Astrocyte of the cerebellum (primary cell): ENCODE measurements at regions not wholly inside any gene's neighbourhood (a gene's known extent, or its start where the extent isn't known, plus 50 kb on each side); places are given as distances from the start of the nearest gene placed in this dataset.
A peak's percentile ranks its signal among the peaks of the same experiment; 100 is the strongest.

ENCODE experiments used
- DNase-seq: peaks from one replicate; pipeline ENCODE4 v3.0.0-alpha.2; 2011; ENCODE audit warnings: low read depth
- H3K4me3 ChIP-seq: 2 replicates; pipeline ENCODE4 v1.5.1; 2011; ENCODE audit warnings: mild to moderate bottlenecking, low read depth, low read length, moderate library complexity
- in situ Hi-C: cut with HindIII; loops from 2 replicates; pipeline ENCODE4 v1.10.0; 2017; ENCODE audit warnings: low sequenced_read_pairs
- TF ChIP-seq, protein P1 (sequence below): IDR thresholded peaks from 2 replicates; pipeline ENCODE4 v1.5.1; 2012; ENCODE audit warnings: low read length, low read depth, moderate library complexity, mild to moderate bottlenecking; ENCODE audit errors: missing control alignments

DNA sequence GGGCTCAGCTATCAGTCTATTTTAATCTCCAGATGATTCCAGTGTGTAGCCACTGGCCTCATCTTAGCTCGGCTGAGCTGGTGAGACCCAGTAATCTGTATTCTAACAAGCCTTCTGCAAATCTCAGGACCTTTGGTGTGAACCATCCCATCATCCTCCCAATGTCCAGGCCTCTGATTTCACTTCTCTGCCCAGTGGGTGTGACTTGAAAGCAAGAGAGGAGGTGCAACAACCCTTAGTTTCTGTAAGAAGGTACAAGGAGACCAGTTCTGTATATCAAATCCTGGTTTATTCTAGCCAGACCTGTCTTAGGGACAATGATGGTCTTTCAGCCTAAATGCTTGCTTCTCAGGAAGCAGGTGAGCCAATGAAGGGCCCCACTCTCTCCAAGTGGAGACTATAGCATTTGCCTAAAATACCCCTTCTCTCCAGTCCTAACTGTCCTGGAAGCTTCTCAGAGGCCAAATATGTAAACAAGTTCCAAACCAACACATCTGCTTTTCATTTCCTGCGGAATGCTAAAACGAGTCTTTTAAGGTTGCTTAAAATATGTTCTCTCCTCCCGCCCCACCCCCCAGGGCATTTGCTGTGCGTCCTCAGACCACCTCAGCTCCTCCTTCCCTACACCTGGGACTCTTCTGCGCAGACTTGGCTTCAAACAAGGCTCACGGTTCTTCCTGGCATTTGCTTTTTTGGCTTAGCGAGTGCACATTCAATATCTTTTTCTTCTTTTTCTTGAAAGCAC is 78.4 kb upstream of the FUT8 start:
- in situ Hi-C loops = no loop called here
- DNase-seq = peak; percentile 64
- H3K4me3 ChIP-seq = no peak overlapping the region
- TF ChIP-seq, protein P1, sequence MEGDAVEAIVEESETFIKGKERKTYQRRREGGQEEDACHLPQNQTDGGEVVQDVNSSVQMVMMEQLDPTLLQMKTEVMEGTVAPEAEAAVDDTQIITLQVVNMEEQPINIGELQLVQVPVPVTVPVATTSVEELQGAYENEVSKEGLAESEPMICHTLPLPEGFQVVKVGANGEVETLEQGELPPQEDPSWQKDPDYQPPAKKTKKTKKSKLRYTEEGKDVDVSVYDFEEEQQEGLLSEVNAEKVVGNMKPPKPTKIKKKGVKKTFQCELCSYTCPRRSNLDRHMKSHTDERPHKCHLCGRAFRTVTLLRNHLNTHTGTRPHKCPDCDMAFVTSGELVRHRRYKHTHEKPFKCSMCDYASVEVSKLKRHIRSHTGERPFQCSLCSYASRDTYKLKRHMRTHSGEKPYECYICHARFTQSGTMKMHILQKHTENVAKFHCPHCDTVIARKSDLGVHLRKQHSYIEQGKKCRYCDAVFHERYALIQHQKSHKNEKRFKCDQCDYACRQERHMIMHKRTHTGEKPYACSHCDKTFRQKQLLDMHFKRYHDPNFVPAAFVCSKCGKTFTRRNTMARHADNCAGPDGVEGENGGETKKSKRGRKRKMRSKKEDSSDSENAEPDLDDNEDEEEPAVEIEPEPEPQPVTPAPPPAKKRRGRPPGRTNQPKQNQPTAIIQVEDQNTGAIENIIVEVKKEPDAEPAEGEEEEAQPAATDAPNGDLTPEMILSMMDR = no peak

DNA sequence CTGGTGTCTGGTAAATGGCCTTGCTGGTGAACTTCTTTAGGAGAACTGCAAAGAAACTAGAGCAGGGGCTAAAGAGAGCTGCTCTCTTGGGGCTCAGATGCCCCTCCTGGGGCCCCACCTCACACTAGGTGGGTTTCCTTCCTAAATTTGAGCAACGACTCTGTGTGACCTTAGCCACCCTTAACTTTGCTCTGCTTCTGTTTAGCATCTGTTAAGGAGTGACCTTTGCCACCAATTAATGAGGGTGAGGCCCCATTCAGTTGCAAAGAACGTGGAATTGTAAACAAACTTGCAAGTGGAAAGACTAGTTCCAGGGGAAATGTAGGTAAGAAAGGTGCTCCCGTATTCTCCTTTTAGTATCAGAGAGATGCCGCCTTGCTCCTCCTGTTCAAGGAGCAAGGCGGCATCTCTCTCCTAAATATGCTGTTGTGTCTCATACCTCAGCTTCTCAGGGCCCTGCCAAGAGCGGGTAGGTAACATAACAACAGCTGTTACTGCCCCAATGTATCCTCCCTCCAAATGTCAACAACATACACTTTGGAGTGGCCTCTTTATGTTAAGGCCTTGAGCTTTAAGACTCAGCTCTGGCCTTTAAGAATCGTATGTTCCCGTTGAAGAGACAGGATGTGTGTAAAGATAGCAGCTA is 77.6 kb upstream of the FUT8 start:
- TF ChIP-seq, protein P1 = no peak
- in situ Hi-C loops = no loop called here
- no peak for DNase-seq
- no peak overlapping the region for H3K4me3 ChIP-seq

DNA sequence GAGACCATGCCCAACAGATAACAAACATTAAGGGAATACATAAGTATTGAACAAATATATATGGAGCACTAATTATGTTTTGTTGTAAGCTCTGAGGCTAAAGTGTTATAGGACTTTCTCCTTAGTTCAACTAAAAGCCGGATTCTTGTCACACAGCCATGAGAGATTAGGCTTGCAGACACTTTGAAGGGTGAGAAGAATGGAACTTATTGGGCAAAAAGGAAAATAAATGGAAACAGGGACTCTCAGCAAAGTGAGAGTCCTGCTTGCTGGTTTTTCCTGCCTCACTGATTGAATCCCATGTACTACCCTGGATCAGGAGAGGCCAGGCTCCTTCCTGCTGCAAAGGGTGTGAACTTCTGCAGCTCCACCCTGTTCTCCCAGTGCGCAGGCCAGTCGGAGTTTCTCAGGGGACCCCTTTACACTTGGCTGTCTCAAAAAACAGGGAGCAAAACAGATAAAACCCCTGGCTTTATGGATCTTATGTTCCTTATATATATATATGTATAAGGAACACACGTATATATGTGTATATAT is 77.1 kb upstream of the FUT8 start:
- no peak overlapping the region for H3K4me3 ChIP-seq
- no peak for DNase-seq
- in situ Hi-C loops = no loop called here
- TF ChIP-seq, protein P1 = no peak

DNA sequence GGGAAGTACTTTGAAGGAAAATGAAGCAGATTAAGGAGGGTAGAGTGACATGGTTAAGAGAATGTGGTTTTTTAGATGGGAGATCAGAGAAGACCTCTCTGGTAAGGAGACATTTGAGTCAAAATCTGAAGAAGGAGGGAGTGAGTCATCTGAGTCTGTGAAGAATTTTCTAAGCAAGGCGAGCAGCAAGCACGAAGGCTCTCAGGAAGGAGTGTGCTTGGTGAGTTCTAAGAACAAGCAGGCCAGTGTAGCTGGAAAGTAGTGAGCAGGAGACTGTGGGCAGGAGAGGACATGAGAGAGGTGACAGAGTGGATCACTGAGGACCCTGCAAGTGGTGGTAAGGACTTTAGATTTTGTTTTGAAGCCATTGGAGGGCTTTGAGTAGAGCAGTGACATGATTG is 76.3 kb upstream of the FUT8 start:
- no peak overlapping the region for H3K4me3 ChIP-seq
- TF ChIP-seq, protein P1 = no peak
- DNase-seq = no peak
- in situ Hi-C loops = no loop called here

DNA sequence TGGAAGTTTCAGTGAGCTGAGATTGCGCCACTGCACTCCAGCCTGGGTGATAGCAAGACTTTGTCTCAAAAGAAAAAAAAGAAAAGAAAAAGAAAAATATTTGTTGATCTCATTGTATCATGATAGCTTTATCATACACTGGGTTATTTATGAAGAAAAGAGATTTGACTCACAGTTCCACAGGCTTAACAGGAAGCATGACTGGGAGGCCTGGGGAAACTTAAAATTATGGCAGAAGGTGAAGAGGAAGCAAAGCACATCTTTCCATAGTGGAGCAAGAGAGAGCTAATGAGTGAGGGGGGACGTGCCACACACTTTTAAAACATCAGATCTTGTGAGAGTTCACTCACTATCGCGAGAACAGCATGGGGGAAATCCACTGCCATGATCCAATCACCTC is 72.7 kb upstream of the FUT8 start:
- no peak for DNase-seq
- TF ChIP-seq, protein P1 = no peak
- in situ Hi-C loops = no loop called here
- no peak overlapping the region for H3K4me3 ChIP-seq

DNA sequence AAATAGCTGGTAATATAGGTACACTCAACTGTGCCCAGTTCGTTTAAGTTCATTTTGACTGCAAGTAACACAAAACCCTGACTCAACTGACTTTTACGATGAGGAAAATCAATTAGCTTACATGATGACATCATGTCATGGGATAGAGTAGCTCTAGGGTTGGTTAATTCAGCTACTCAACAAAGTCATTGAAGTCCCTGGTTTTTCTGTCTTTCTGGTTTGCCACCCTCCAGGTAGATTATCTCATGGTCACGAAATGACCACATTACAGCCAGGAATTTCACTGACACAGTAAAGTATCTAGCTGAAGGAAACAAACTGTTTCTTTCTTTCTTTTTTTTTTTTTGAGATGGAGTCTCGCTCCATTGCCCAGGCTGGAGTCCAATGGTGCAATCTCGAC is 68.5 kb upstream of the FUT8 start:
- no peak for DNase-seq
- in situ Hi-C loops = no loop called here

More for the DNA sequence above, 68.5 kb upstream of the FUT8 start:
- TF ChIP-seq, protein P1 = no peak
- no peak overlapping the region for H3K4me3 ChIP-seq
